NCI-H446 (cell line): ENCODE measurements at regions not wholly inside any gene's neighbourhood (a gene's known extent, or its start where the extent isn't known, plus 50 kb on each side); places are given as distances from the start of the nearest gene placed in this dataset.
"Not testable (repeated sequence)": the region's sequence is repeated elsewhere in the genome, so short reads cannot be mapped to it uniquely, and the experiment has no call there.

Experiments used
- DNase-seq, 2 experiments: peaks; one replicate each; lab custom pipeline; 2025; lab: John Stamatoyannopoulos, UW

DNA sequence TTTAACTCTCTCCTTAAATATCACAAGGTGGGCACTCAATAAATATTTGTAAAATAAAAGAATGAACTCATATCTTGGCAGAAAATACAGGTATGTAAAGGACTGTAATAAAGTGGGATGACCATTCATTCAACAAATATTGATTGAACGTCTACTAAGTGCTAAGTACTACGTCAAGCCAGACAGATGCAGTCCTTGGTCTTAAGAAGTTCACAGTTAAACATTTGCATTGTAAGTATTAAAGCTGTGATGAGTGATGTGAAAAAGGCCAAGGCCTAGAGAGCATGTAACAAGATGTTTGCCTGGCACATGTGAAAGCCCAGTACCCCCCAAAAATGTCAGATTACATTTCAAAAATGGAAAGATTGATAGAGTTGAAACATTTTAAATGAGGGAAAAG is 130.1 kb upstream of the TMEM170B start:
- no peak for DNase-seq

DNA sequence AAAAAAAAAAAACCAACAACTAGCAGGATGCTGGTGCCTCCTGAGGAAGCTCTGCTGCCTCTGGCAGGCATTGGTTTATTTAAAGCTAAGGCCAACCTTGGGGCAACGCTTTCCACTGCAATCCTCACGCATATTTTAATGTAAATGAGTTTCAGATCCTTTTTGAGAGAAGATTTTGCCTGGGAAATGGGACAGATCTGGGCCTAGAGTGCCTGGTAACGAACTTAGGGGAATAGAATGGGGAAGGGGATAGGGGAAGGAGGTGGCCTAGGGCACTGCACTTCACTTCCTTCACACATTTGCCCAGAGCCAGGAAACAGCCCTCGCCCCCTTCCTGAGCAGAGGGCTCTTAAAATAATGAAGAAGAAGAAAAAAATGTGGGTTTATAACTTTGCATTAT is 132.7 kb upstream of the TMEM170B start:
- no peak for DNase-seq

DNA sequence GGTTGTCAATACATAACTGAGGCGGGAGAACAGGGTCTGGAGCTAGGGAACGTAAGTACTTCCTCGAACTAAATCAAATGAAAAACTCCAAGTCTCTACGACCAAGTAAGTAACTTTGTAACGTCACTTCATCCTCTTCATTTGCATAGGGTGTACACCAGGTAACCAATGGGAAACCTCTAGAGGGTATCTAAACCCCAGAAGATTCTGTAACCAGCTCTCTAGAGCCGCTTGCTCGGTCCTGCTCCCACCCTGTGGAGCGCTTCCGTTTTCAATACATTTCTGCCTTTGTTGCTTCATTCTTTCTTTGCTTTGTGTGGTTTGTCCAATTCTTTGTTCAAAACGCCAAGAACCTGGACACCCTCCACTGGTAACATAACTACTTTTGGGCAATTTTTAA is 133.5 kb upstream of the TMEM170B start:
- no peak for DNase-seq

DNA sequence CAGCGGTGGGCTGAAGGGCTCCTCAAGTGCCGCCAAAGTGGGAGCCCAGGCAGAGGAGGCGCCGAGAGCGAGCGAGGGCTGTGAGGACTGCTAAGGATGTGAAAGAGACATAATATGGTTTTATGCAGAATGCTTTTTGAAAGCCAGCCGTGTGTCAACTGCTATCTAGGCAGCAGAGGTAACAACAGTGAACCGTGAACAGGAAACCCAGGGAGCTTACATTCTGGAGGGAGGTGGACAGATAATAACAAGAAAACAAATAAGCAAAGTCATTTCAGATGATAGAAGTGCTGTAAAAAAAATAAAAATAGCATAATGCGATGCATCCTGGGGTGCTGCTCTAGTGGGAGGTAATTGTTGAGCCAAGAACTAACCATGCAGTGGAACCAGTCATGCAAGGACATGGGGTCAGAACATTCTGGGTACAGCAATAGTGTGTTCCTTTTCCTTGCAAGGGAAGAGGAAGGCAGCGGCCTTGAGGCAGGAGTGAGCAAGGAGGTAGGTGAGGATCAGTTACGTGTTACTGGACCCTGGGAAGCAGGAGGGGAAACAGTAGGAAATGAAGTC is 134.4 kb upstream of the TMEM170B start:
- no peak for DNase-seq

DNA sequence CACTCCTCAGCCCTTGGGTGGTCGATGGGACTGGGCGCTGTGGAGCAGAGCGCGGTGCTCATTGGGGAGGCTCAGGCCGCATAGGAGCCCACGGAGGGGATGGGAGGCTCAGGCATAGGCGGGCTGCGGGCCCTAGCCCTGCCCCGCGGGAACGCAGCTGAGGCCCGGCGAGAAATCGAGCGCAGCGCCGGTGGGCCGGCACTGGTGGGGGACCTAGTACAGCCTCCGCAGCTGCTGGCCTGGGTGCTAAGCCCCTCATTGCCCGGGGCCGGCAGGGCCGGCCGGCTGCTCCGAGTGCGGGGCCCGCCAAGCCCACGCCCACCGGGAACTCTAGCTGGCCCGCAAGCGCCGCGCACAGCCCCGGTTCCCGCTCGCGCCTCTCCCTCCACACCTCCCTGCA is 135.0 kb upstream of the TMEM170B start:
- DNase-seq, result not testable (repeated sequence)

DNA sequence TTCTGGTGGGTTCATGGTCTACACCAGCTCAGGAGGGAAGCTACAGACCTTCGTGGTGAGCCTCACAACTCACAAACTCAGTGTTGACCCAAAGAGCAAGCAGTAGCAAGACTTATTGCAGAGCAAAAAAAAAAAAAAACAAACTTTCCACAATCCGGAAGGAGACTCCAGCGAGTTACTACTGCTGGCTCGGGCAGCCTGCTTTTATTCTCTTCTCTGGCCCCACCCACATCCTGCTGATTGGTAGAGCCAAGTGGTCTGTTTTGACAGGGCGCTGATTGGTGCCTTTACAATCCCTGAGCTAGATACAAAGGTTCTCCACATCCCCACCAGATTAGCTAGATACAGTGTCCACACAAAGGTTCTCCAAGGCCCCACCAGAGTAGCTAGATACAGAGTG is 135.6 kb upstream of the TMEM170B start:
- DNase-seq, result not testable (repeated sequence)

DNA sequence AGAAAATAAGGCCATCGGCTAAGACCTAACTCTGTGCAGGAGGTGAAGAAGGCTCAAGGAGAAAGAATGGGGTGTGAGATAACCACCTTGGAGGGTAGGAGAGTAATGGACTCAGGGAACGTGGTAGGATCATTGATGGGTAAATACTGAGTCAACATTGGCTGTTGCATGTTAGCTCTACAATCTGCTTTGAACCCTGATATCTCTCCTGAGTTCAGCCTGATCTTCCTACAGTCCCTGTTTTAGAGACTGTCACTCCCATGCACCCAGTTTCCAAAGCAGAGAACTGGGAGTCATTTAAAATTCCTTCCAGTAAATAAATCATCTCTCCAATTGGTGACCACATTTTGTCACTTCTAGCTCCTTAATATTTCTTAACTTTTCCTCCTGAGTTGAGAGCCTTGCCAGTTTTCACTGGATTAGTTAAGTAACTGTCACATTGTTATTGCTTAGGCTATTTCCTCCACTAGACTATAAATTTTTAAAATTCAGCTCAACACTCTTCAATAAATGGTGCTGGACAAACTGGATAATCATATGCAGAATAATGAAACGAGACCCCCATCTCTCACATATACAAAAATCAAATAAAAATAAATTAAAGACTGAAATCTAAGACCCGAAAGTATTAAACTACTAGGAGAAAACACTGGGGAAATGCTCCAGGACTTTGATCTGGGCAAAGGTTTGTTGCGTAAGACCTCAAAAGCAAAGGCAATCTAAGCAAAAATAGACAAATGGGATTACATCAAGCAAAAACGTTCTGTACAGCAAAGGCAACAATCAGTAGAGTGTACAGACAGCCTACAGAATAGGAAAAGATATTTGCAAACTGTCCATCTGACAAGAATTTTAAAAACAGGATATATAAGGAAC is 138.9 kb upstream of the TMEM170B start:
- no peak for DNase-seq

DNA sequence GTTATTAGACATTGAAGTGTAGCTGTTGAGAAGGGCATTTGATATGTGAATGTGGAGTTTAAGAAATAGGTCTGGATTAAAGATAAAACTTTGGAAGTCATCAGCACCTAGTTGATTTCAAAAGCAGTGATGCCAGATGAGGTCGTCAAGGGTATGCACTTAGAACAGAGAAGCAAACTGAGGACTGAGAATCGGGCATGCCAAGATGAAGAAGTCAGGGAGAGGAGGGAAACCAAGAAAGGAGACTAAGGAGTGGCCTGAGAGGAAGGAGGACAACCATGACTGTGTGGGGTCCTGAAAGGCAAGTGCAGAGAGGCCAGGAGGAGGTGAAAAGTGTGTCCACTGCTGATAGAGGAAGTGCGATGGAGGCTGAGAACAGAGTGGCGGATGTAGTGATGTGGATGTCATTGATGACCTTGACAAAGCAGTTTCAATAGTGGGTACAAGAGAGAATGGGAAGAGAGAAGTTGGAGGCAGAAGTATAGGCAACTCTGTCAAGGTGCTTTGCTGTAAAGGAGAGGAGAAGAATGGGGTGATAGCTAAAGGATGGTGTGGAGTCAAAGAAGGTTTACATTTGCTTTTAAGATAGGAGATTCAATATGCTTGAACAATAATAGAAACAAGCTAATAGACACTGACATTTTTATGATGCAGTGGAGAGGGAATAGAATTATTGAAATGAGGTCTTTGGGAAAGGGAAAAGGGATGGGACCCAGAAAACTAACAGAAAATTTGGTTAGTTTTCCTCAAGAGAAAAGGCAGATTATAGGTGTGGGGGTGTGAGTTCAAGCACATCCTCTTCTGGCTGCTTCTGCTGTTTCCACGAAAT is 139.7 kb upstream of the TMEM170B start:
- DNase-seq, result no peak

DNA sequence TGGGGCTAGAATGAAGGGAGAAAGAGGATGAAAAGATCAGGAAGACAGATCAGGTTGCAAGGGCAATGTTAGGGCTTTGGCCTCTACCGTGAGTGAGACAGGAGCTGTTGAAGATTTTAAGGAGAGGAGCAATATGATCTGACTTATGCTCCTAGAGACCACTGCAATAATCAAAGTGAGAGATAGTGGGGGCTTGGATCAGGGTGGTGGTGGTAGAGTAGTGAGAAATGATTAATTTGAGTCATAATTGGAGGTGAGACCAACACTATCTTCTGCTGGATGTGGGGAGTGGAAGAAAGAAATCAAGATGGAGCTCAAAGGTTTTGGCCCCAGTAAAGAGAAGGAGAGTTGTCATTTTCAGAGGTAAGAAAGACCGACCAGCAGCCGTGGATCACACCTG is 140.7 kb upstream of the TMEM170B start:
- no peak for DNase-seq

DNA sequence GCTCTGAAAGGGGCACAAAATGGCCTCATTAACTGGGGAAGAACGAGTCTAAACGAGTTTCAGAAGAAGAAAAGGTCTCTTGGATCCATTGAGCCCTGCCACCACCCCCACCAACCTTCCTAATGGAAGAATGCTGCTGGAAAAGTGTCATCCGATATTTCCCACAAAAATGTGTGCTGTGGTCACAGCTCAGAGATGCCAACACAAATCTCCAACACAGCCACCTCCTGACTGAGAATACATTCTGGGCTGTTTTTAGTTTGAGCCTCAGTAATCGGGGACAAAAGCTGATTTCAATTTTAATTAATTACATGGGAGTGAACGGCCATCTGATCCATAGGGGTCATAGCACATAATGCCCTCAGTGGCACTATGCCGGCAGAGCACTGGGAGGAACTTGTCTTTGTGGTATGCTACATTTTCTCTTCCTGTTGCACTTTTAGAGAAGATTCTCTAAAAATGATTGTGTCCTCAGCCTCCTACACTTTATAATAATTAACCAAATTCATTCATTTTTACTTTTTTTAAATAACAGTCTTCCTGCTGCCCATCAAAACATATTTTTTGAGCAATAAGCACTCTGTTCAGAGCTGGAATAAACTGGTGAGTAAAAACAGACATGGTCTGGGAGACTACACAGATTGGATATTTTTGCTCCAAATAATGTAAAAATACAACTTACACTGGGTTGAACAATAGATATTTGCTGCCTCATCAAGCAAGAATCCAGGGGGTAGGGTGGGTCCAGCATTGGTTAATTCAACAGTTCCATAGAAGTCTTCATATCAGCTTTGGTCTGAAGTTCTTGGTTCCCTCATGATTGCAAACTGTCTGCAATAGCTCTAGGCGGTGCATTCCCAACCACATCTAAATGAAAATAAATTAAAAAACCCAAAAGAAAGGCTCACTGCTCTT is 143.6 kb upstream of the TMEM170B start:
- no peak for DNase-seq

DNA sequence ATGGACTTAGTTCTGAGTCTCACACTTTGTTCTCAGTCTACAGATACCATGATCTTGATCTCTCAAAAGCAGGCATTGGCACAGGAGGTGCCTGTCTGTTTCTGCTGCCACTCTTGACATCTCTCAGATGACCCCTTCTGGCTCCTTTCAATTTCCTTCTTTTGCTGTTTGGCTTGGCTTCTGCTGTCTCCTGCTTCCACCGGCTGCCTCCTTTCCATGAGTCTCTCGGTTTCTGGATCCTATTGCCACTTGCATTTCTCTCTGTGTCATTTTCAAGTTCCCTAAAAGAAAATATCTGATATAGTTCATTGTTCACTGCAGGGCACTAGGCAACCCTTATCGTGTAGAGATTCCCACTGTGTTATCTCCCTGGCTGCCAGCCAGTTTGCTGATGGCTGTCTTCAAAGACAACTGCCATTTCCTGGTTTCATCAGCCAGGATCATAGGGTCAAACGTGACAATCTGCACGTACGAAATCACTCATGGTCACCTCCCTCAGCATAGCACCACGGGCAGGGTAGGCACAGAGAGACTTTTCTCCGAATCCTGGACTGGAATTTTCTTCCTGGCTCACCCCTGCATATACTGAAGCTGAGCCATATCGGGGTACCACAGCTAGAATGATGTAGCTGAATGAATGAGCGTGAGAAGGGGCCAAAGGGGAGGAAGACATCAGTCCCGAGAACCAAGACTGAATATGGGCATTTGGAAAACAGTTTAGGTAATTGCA is 144.6 kb upstream of the TMEM170B start:
- no peak for DNase-seq

DNA sequence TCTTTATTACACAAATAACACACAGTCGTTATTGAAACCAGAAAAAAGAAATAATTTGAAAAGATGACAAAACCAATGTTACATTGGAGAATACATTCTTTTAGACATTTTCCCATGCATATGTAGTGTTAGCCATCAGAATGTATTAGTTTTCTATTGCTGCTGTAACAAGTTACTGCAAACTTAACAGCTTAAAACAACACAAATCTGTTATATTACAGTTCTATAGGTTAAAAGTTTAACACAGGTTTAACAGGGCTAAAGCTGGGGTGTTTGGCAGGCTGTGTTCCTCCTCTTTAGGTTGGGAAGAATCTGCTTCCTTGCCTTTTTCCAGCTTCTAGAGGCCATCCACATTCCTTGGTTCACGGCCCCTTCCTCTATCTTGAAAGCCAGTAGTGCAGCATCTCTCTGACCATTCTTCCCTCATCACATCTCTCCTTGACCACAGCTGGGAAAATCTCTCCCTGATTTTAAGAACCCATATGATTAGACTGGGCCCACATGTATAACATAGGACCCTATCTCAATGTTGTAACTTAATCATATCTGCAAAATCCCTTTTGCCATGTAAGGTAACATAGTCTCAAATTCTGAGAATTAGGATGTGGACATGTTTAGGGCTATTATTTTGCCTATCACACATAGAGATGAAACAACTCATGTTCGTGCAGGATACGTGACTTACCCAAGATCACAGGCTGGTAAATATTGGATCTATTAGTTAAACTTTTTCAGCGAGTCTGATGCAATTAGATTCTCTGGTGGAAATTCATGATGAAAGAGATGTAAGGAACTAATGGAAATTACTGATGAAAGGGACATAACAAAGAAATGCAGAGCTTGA is 145.4 kb upstream of the TMEM170B start:
- DNase-seq, result no peak

DNA sequence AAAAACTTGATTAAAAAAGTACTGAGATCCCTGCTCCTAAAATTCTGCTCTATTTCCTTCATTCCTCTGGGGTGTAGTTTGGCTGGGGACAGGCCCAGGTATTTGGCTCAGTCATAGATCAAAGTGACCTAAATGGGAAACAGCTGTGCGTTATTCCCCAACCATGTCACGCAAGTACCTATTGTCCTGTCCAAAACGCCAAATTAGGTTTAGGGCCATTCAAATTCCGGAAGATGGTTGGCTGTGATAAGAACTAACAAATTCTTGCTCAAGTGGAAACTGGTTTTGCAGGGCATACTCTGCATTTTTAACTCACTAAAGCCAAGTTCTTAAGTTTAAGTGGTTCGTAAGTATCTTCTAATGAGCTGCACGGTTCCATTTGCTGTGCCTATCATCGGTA is 147.6 kb upstream of the TMEM170B start:
- no peak for DNase-seq

DNA sequence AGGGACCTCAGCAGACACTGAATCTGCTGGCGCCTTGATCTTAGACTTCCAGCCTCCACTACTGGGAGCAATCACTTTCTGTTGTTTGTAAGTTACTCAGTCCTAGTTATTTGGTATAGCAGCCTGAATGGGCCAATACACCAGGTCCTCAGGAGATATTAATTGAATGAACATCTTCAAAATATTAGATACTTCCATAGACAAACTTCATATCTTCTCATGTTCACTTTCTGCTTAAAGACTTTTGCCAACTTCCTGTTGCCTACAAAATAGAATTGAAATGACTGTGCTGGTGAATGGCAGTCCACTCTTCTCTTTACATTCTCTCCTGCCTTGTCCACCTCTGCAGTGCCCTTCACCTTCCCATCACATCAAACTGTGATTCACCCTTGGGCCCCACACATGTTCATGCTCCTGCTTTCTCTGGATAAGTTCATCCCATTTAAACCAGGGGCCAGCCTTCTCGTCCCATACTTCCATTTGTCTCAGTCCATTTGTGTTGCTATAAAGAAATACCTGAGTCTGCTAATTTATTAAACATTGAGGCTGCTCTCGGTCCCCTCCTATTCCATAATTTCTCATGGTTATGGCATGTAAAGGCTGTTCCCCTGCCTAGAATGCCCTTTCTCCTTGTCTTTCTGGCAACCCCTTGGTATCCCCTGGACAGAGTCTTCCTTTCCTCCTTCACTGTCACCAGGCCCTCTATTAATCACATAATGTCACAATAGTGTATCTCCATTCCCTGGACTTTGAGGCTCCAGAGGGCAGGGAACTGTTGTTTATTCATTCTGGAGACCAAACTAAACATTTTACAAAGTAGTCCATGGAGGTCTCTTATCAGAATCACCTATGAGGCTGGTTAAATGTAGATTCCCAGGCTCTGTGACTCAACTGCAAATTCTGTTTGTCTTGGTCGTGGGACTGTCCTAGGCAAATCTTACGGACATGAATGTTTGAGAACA is 148.3 kb upstream of the TMEM170B start:
- DNase-seq, result no peak

DNA sequence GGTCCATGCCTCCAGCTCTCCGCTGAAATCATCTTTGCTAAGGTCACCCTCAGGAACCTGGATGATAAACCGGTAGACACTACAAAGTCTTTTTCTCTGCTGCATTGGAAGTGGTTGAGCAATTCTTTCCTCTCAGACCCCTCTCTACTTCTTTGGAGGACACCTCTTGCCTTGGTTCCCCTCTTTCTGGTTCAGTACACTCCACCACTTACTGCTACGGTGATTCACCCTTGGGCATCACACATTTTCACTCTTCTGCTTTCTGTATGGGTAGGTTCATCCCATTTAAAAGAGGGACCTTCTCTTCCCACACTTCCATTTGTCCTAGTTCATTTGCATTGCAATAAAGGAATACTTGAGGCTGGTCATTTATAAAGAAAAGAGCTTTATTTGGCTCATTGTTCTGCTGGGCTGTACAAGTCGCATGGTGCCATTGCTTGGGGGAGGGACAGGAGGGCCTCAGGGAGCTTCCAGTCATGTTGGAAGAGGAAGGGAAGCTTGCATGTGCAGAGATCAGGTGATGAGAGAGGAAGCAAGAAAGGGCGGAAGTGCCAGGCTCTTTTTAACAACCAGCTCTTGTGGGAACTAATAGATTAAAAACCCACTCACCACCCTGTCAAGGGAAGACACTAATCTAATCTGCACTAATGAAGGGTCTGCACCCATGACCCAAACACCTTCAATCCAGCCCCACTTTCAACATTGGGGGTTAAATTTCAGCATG is 149.7 kb upstream of the TMEM170B start:
- no peak for DNase-seq

DNA sequence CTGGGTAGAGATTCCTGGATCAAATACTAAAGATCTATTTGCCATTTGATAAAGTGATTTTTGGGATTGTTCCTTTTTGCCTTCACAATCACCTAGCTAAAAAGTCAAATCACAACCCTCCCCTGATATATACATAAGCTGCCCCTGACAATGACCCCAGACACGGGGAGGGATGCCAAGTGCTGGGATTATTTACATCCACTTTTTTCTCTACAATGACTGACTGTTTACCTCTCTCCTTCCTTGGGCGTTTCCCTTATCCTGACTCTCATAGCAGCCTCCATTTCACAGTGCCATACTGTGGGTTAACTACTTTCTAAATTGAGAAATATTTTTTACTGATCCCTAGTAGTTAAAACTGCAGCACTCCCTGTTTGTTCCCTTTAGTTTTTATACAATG is 150.8 kb upstream of the TMEM170B start:
- DNase-seq, result no peak

DNA sequence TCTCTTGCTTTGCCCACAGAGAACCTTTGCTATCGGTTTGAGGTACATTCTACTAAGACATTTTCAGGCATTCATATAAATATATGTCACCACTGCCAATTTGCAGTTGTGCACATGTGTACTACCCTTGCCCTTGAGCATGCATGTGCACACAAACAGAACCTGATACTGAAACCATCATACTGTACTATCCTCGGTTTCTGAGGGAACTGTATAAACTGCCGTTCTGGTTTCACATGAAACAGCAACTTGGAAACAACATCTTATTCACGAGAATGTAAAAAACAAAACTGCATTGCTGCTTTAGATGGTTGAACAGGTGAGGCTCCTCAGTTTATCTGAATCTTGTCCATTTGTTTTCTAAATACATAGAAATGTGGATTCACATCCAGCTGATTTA is 151.2 kb upstream of the TMEM170B start:
- no peak for DNase-seq
